Spleen (tissue), 7 donors: ENCODE measurements at regions not wholly inside any gene's neighbourhood (a gene's known extent, or its start where the extent isn't known, plus 50 kb on each side); places are given as distances from the start of the nearest gene placed in this dataset.

Experiments
- CTCF ChIP-seq, 11 experiments: fragments of 200-600 bp in 7 of 11; fragments of 450-650 bp in 4 of 11; sonication (generic) in 4 of 11; IDR thresholded peaks in 8 of 11; conservative IDR thresholded peaks in 3 of 11; 1 replicate in 7 of 11; 2 replicates in 4 of 11; pipeline versions ENCODE4 v1.4.0 to v1.8.0; 2016 to 2021; ENCODE audit warnings: antibody characterized with exemption in 11 of 11, inconsistent platforms in 4 of 11, mild to moderate bottlenecking in 1 of 11
- POLR2A ChIP-seq, 3 donors: fragments of 450-650 bp; IDR thresholded peaks; one replicate each; pipeline ENCODE4 v1.5.1; 2017; ENCODE audit warnings: antibody characterized with exemption in 3 of 3, mild to moderate bottlenecking in 1 of 3
- POLR2AphosphoS5 ChIP-seq, 3 donors: sonication (generic); formaldehyde crosslinking; IDR thresholded peaks; one replicate each; pipeline ENCODE4 v1.5.1; 2017; ENCODE audit warnings: antibody characterized with exemption in 3 of 3
- donor health status: DM: no; HTN: no; CAD: no; lungs with moderate emphysema.
- donor health status: DM: no; HTN: no; CAD: no.
- donor health status: DM: no; HTN: no; CAD: no.

GRCh38 chr6:124903797-124904196 is 58.4 kb upstream of the RNF217 start:
- TF ChIP-seq CTCF (IDR thresholded peaks at IDR 0.05 in 8 of 11, conservative IDR thresholded peaks at IDR 0.05 in 3 of 11) (no peak), POLR2A (IDR thresholded peaks at IDR 0.05) (no peak), POLR2AphosphoS5 (IDR thresholded peaks at IDR 0.05) (no peak)
